ENCODE measurements at regions not wholly inside any gene's neighbourhood (a gene's known extent, or its start where the extent isn't known, plus 50 kb on each side); places are given as distances from the start of the nearest gene placed in this dataset.

GRCh38 chr17:37833237-37833859, 88.5 kb upstream of the HNF1B start:
- no peak for TF ChIP-seq CTCF (IDR thresholded peaks at IDR 0.05)
- ATAC-seq (no peak), DNase-seq (no peak)
- Histone ChIP-seq H3K4me1 (ENCODE audit: low read depth) (no peaks in the 10 kb centered on the region), H3K36me3 (ENCODE audit: low read depth) (no peaks in the 10 kb centered on the region), H3K9me3 (no peaks in the 10 kb centered on the region), H3K4me3 (no peak overlapping the region)
- intact Hi-C loops (cut with DNase I, micrococcal nuclease): no loop called here

- no peak overlapping the region for H3K4me3 ChIP-seq
- no peaks in the 10 kb centered on the region for H3K4me1 ChIP-seq (ENCODE audit: low read depth)
- DNase-seq: no peak
- ATAC-seq: no peak
- intact Hi-C loops (cut with DNase I, micrococcal nuclease): no loop called here
- no peaks in the 10 kb centered on the region for H3K9me3 ChIP-seq
- no peaks in the 10 kb centered on the region for H3K36me3 ChIP-seq (ENCODE audit: low read depth)
- no peak for TF ChIP-seq CTCF (IDR thresholded peaks at IDR 0.05)
Measured at GRCh38 chr17:37831986-37832385, 87.1 kb upstream of the HNF1B start.

DNA sequence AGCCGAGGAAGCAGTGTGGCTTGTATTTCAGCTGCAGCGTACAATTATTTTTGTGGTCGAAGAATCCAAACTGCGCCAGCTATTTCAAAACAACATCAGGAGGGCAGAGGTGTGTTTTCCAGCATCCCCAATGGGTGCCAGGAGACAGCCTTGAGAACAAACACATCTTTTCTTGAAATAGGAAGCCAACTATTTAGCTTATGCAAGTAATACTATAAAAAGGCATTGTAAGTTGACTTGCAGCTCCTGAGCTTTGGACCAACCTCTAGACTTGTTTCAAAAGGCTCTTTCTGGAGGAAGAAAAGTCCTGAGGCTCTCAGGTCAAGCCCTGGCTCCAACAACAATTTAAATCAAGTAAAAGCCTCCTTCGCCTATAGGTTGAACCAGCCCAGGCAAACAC, 86.6 kb upstream of the HNF1B start:
- intact Hi-C loops (cut with DNase I, micrococcal nuclease): no loop called here
- ATAC-seq (no peak), DNase-seq (no peak)
- Histone ChIP-seq H3K9me3 (no peaks in the 10 kb centered on the region), H3K4me1 (ENCODE audit: low read depth) (no peaks in the 10 kb centered on the region), H3K36me3 (ENCODE audit: low read depth) (no peaks in the 10 kb centered on the region), H3K4me3 (no peak overlapping the region)
- TF ChIP-seq CTCF (IDR thresholded peaks at IDR 0.05): no peak

- DNase-seq (no peak), ATAC-seq (no peak)
- Histone ChIP-seq H3K9me3 (no peaks in the 10 kb centered on the region), H3K4me1 (ENCODE audit: low read depth) (no peaks in the 10 kb centered on the region), H3K36me3 (ENCODE audit: low read depth) (no peaks in the 10 kb centered on the region), H3K4me3 (no peak overlapping the region)
- no peak for TF ChIP-seq CTCF (IDR thresholded peaks at IDR 0.05)
- intact Hi-C loops (cut with DNase I, micrococcal nuclease): no loop called here
Measured at GRCh38 chr17:37830151-37830993, 85.5 kb upstream of the HNF1B start.

GRCh38 chr17:37829592-37830123, 84.8 kb upstream of the HNF1B start:
- no peak for TF ChIP-seq CTCF (IDR thresholded peaks at IDR 0.05)
- Histone ChIP-seq H3K36me3 (ENCODE audit: low read depth) (no peaks in the 10 kb centered on the region), H3K4me1 (ENCODE audit: low read depth) (no peaks in the 10 kb centered on the region), H3K4me3 (no peak overlapping the region), H3K9me3 (no peaks in the 10 kb centered on the region)
- no peak for ATAC-seq
- DNase-seq: no peak
- intact Hi-C loops (cut with DNase I, micrococcal nuclease): no loop called here

Data from mucosa of descending colon (tissue), 3 donors.